ENCODE measurements at regions not wholly inside any gene's neighbourhood (a gene's known extent, or its start where the extent isn't known, plus 50 kb on each side); places are given as distances from the start of the nearest gene placed in this dataset.

DNA sequence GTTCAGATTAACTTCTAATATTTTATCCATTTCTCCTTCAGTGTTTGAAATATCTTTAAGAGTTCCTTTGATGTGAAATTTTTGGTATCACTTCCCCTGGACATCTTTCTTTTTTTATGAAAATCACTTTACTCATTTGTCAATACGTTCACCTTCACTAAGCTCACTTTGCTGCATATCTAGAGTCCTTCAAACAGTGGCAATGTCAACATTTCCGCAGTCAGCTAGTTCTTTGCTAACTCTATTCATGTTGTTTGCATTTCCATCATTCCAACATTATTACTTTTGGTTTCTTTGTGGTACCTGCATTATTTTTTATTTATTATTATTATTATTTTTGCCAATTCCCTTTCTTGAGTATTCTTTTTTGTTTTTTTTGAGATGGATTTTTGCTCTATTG, 203.0 kb downstream of the GPAT3 start:
- no peaks in the 10 kb centered on the region for H4K20me1 ChIP-seq (replicated peaks; ENCODE audit: control insufficient read depth, extremely low read depth, insufficient read depth, low read length)
- H3K79me2 ChIP-seq (ENCODE audit: control insufficient read depth, insufficient read depth, low read length), result no peaks in the 10 kb centered on the region
- no peak overlapping the region for H2AFZ ChIP-seq (ENCODE audit: low read depth, low read length)
- no peaks in the 10 kb centered on the region for H3K9me1 ChIP-seq (replicated peaks; ENCODE audit: control insufficient read depth, extremely low read depth, insufficient read depth, low read length)
- dilution Hi-C loops (cut with MboI; ENCODE audit: extremely low pct_ligation_motif_present, low sequenced_read_pairs), result no loop called here
- no peak overlapping the region for H3K4me2 ChIP-seq (ENCODE audit: insufficient read depth, low read length)
- CTCF ChIA-PET, result no interaction called here
- DNase-seq (ENCODE audit: low read depth, low spot score) (no peak), FAIRE-seq (no peak)
- no peak overlapping the region for H3K9ac ChIP-seq (replicated peaks; ENCODE audit: extremely low read depth, insufficient read depth, low read length)
- POLR2A ChIA-PET, result no interaction called here
- BruUV-seq (replicated peaks), result no TSS peak
- no peak overlapping the region for H3K4me3 ChIP-seq (replicated peaks in 1 of 3; ENCODE audit: insufficient read depth in 1 of 3, low read depth in 1 of 3, low read length in 3 of 3)
- intact Hi-C loops (cut with micrococcal nuclease), result no loop called here
- H3K27me3 ChIP-seq (ENCODE audit: control insufficient read depth in 2 of 2, insufficient read depth in 2 of 2, low read length in 2 of 2), result peaks cover 1 to 4% of the 10 kb centered on the region in 2 experiments
- H3K4me1 ChIP-seq (ENCODE audit: control insufficient read depth, extremely low read depth, insufficient read depth, low read length), result no peaks in the 10 kb centered on the region
- TF ChIP-seq MYC (IDR thresholded peaks at IDR 0.05; ENCODE audit: low read depth, low read length) (no peak), GATA2 (IDR thresholded peaks at IDR 0.05; ENCODE audit: insufficient read depth, insufficient read length, low read depth, low read length) (no peak), POLR2AphosphoS5 (IDR thresholded peaks at IDR 0.05; ENCODE audit: insufficient read depth, low read depth, low read length) (no peak), FOS (IDR thresholded peaks at IDR 0.05; ENCODE audit: borderline replicate concordance, insufficient read depth, low read length) (no peak), EZH2 (IDR thresholded peaks at IDR 0.05; ENCODE audit: borderline replicate concordance, low read depth, low read length, severe bottlenecking) (no peak)
- TF ChIP-seq, protein P1, sequence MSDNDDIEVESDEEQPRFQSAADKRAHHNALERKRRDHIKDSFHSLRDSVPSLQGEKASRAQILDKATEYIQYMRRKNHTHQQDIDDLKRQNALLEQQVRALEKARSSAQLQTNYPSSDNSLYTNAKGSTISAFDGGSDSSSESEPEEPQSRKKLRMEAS (IDR thresholded peaks at IDR 0.05; ENCODE audit: insufficient read depth, insufficient read length), result no peak
- H3K9me3 ChIP-seq (replicated peaks; ENCODE audit: control insufficient read depth, insufficient read depth, low read length), result no peaks in the 10 kb centered on the region
- H3K27ac ChIP-seq (ENCODE audit: insufficient read depth, low read depth, low read length), result no peak overlapping the region
- no peaks in the 10 kb centered on the region for H3K36me3 ChIP-seq (ENCODE audit: control insufficient read depth in 2 of 2, extremely low read depth in 1 of 2, insufficient read depth in 2 of 2, low read length in 2 of 2)

DNA sequence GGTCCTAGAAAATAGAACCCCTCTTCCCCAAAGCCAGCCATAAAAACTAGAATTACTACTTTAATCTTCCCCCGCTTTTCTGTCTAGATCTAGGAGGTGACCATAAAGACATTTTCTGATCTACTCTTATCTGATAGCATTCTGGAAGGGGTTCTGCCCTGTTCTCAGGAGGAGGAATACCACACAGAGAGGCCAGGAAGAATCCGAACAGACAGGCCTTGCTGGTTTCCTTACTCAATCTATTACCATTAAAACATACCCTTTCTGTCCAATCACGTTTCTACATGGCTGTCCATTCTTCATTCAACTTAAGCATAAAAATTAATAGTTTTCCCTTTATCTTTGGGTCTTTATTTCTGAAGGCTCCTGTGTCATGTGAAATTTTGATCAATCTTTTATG, 198.7 kb downstream of the GPAT3 start:
- peaks cover 0 to 4% of the 10 kb centered on the region in 2 experiments for H3K27me3 ChIP-seq (ENCODE audit: control insufficient read depth in 2 of 2, insufficient read depth in 2 of 2, low read length in 2 of 2)
- dilution Hi-C loops (cut with MboI; ENCODE audit: extremely low pct_ligation_motif_present, low sequenced_read_pairs) (no loop called here), intact Hi-C loops (cut with micrococcal nuclease) (no loop called here)
- no peaks in the 10 kb centered on the region for H4K20me1 ChIP-seq (replicated peaks; ENCODE audit: control insufficient read depth, extremely low read depth, insufficient read depth, low read length)
- ChIA-PET POLR2A (no interaction called here), CTCF (no interaction called here)
- H3K4me2 ChIP-seq (ENCODE audit: insufficient read depth, low read length), result no peak overlapping the region
- FAIRE-seq (no peak), DNase-seq (ENCODE audit: low read depth, low spot score) (no peak)
- no peak overlapping the region for H3K9ac ChIP-seq (replicated peaks; ENCODE audit: extremely low read depth, insufficient read depth, low read length)
- H3K4me3 ChIP-seq (replicated peaks in 1 of 3; ENCODE audit: insufficient read depth in 1 of 3, low read depth in 1 of 3, low read length in 3 of 3), result no peak overlapping the region
- no peaks in the 10 kb centered on the region for H3K9me3 ChIP-seq (replicated peaks; ENCODE audit: control insufficient read depth, insufficient read depth, low read length)
- TF ChIP-seq POLR2A (IDR thresholded peaks at IDR 0.05; ENCODE audit: low read depth, low read length), result no peak
- TF ChIP-seq EZH2 (IDR thresholded peaks at IDR 0.05; ENCODE audit: borderline replicate concordance, low read depth, low read length, severe bottlenecking), result no peak
- TF ChIP-seq GATA2 (IDR thresholded peaks at IDR 0.05; ENCODE audit: insufficient read depth, insufficient read length, low read depth, low read length), result no peak
- no peak for TF ChIP-seq POLR2AphosphoS5 (IDR thresholded peaks at IDR 0.05; ENCODE audit: insufficient read depth, low read depth, low read length)
- no peak for TF ChIP-seq FOS (IDR thresholded peaks at IDR 0.05; ENCODE audit: borderline replicate concordance, insufficient read depth, low read length)
- TF ChIP-seq, protein P1 (IDR thresholded peaks at IDR 0.05; ENCODE audit: insufficient read depth, insufficient read length), result no peak
- TF ChIP-seq, protein P2, sequence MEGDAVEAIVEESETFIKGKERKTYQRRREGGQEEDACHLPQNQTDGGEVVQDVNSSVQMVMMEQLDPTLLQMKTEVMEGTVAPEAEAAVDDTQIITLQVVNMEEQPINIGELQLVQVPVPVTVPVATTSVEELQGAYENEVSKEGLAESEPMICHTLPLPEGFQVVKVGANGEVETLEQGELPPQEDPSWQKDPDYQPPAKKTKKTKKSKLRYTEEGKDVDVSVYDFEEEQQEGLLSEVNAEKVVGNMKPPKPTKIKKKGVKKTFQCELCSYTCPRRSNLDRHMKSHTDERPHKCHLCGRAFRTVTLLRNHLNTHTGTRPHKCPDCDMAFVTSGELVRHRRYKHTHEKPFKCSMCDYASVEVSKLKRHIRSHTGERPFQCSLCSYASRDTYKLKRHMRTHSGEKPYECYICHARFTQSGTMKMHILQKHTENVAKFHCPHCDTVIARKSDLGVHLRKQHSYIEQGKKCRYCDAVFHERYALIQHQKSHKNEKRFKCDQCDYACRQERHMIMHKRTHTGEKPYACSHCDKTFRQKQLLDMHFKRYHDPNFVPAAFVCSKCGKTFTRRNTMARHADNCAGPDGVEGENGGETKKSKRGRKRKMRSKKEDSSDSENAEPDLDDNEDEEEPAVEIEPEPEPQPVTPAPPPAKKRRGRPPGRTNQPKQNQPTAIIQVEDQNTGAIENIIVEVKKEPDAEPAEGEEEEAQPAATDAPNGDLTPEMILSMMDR (IDR thresholded peaks at IDR 0.05; ENCODE audit: extremely low read depth in 1 of 2, insufficient read depth in 1 of 2, low read depth in 1 of 2, low read length in 2 of 2), result no peak
- TF ChIP-seq MYC (IDR thresholded peaks at IDR 0.05; ENCODE audit: low read depth, low read length), result no peak
- TF ChIP-seq JUN (IDR thresholded peaks at IDR 0.05; ENCODE audit: borderline replicate concordance, insufficient read depth, insufficient read length, low read depth), result no peak
- H3K9me1 ChIP-seq (replicated peaks; ENCODE audit: control insufficient read depth, extremely low read depth, insufficient read depth, low read length), result no peaks in the 10 kb centered on the region
- no peaks in the 10 kb centered on the region for H3K4me1 ChIP-seq (ENCODE audit: control insufficient read depth, extremely low read depth, insufficient read depth, low read length)
- no peak overlapping the region for H2AFZ ChIP-seq (ENCODE audit: low read depth, low read length)
- no peaks in the 10 kb centered on the region for H3K36me3 ChIP-seq (ENCODE audit: control insufficient read depth in 2 of 2, extremely low read depth in 1 of 2, insufficient read depth in 2 of 2, low read length in 2 of 2)
- BruUV-seq (replicated peaks), result no TSS peak
- no peak overlapping the region for H3K27ac ChIP-seq (ENCODE audit: insufficient read depth, low read depth, low read length)
- no peaks in the 10 kb centered on the region for H3K79me2 ChIP-seq (ENCODE audit: control insufficient read depth, insufficient read depth, low read length)
